ENCODE measurements at regions not wholly inside any gene's neighbourhood (a gene's known extent, or its start where the extent isn't known, plus 50 kb on each side); places are given as distances from the start of the nearest gene placed in this dataset.

- H3K79me2 ChIP-seq (ENCODE audit: control insufficient read depth, insufficient read depth, low read length): no peaks in the 10 kb centered on the region
- no peak overlapping the region for H3K27ac ChIP-seq (ENCODE audit: insufficient read depth, low read depth, low read length)
- no peak overlapping the region for H3K4me3 ChIP-seq (replicated peaks in 1 of 3; ENCODE audit: insufficient read depth in 1 of 3, low read depth in 1 of 3, low read length in 3 of 3)
- H2AFZ ChIP-seq (ENCODE audit: low read depth, low read length): no peak overlapping the region
- dilution Hi-C loops (cut with MboI; ENCODE audit: extremely low pct_ligation_motif_present, low sequenced_read_pairs): no loop called here
- no peak for DNase-seq (ENCODE audit: low read depth, low spot score)
- H3K27me3 ChIP-seq (ENCODE audit: control insufficient read depth in 2 of 2, insufficient read depth in 2 of 2, low read length in 2 of 2): no peaks in the 10 kb centered on the region
- CTCF ChIA-PET: no interaction called here
- H3K36me3 ChIP-seq (ENCODE audit: control insufficient read depth in 2 of 2, extremely low read depth in 1 of 2, insufficient read depth in 2 of 2, low read length in 2 of 2): no peaks in the 10 kb centered on the region
- FAIRE-seq: no peak
- H3K4me2 ChIP-seq (ENCODE audit: insufficient read depth, low read length): no peak overlapping the region
- intact Hi-C loops (cut with micrococcal nuclease): no loop called here
- POLR2A ChIA-PET: no interaction called here
- H3K9me1 ChIP-seq (replicated peaks; ENCODE audit: control insufficient read depth, extremely low read depth, insufficient read depth, low read length): no peaks in the 10 kb centered on the region
- TF ChIP-seq GATA2 (IDR thresholded peaks at IDR 0.05; ENCODE audit: insufficient read depth, insufficient read length, low read depth, low read length) (no peak), FOS (IDR thresholded peaks at IDR 0.05; ENCODE audit: borderline replicate concordance, insufficient read depth, low read length) (no peak), JUN (IDR thresholded peaks at IDR 0.05; ENCODE audit: borderline replicate concordance, insufficient read depth, insufficient read length, low read depth) (no peak)
- H3K9me3 ChIP-seq (replicated peaks; ENCODE audit: control insufficient read depth, insufficient read depth, low read length): no peaks in the 10 kb centered on the region
- no TSS peak for BruUV-seq (replicated peaks)
- no peak overlapping the region for H3K9ac ChIP-seq (replicated peaks; ENCODE audit: extremely low read depth, insufficient read depth, low read length)
- no peaks in the 10 kb centered on the region for H4K20me1 ChIP-seq (replicated peaks; ENCODE audit: control insufficient read depth, extremely low read depth, insufficient read depth, low read length)
- no peaks in the 10 kb centered on the region for H3K4me1 ChIP-seq (ENCODE audit: control insufficient read depth, extremely low read depth, insufficient read depth, low read length)
These were observed 293.5 kb downstream of the LTN1 start for GRCh38 chr21:28699186-28699585.

- Histone ChIP-seq H3K36me3 (ENCODE audit: control insufficient read depth in 2 of 2, extremely low read depth in 1 of 2, insufficient read depth in 2 of 2, low read length in 2 of 2) (no peaks in the 10 kb centered on the region), H3K4me3 (replicated peaks in 1 of 3; ENCODE audit: insufficient read depth in 1 of 3, low read depth in 1 of 3, low read length in 3 of 3) (no peak overlapping the region), H3K27ac (ENCODE audit: insufficient read depth, low read depth, low read length) (no peak overlapping the region), H3K4me2 (ENCODE audit: insufficient read depth, low read length) (no peak overlapping the region), H2AFZ (ENCODE audit: low read depth, low read length) (no peak overlapping the region), H3K9me3 (replicated peaks; ENCODE audit: control insufficient read depth, insufficient read depth, low read length) (no peaks in the 10 kb centered on the region), H3K27me3 (ENCODE audit: control insufficient read depth in 2 of 2, insufficient read depth in 2 of 2, low read length in 2 of 2) (no peaks in the 10 kb centered on the region), H3K9ac (replicated peaks; ENCODE audit: extremely low read depth, insufficient read depth, low read length) (no peak overlapping the region), H3K4me1 (ENCODE audit: control insufficient read depth, extremely low read depth, insufficient read depth, low read length) (no peaks in the 10 kb centered on the region), H4K20me1 (replicated peaks; ENCODE audit: control insufficient read depth, extremely low read depth, insufficient read depth, low read length) (no peaks in the 10 kb centered on the region), H3K79me2 (ENCODE audit: control insufficient read depth, insufficient read depth, low read length) (no peaks in the 10 kb centered on the region), H3K9me1 (replicated peaks; ENCODE audit: control insufficient read depth, extremely low read depth, insufficient read depth, low read length) (no peaks in the 10 kb centered on the region)
- ChIA-PET CTCF (interaction anchor here (0.6 kb wide), 1 partner anchor 124 kb away, joined by 3 read pairs; no protein-coding TSS in a partner anchor), POLR2A (no interaction called here)
- TF ChIP-seq JUN (IDR thresholded peaks at IDR 0.05; ENCODE audit: borderline replicate concordance, insufficient read depth, insufficient read length, low read depth): no peak
- TF ChIP-seq MAX (IDR thresholded peaks at IDR 0.05; ENCODE audit: insufficient read depth, insufficient read length): no peak
- no peak for TF ChIP-seq EZH2 (IDR thresholded peaks at IDR 0.05; ENCODE audit: borderline replicate concordance, low read depth, low read length, severe bottlenecking)
- TF ChIP-seq, protein P1, sequence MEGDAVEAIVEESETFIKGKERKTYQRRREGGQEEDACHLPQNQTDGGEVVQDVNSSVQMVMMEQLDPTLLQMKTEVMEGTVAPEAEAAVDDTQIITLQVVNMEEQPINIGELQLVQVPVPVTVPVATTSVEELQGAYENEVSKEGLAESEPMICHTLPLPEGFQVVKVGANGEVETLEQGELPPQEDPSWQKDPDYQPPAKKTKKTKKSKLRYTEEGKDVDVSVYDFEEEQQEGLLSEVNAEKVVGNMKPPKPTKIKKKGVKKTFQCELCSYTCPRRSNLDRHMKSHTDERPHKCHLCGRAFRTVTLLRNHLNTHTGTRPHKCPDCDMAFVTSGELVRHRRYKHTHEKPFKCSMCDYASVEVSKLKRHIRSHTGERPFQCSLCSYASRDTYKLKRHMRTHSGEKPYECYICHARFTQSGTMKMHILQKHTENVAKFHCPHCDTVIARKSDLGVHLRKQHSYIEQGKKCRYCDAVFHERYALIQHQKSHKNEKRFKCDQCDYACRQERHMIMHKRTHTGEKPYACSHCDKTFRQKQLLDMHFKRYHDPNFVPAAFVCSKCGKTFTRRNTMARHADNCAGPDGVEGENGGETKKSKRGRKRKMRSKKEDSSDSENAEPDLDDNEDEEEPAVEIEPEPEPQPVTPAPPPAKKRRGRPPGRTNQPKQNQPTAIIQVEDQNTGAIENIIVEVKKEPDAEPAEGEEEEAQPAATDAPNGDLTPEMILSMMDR (IDR thresholded peaks at IDR 0.05; ENCODE audit: extremely low read depth in 1 of 2, insufficient read depth in 1 of 2, low read depth in 1 of 2, low read length in 2 of 2): no peak
- no peak for TF ChIP-seq GATA2 (IDR thresholded peaks at IDR 0.05; ENCODE audit: insufficient read depth, insufficient read length, low read depth, low read length)
- TF ChIP-seq POLR2AphosphoS5 (IDR thresholded peaks at IDR 0.05; ENCODE audit: insufficient read depth, low read depth, low read length): no peak
- no peak for TF ChIP-seq MYC (IDR thresholded peaks at IDR 0.05; ENCODE audit: low read depth, low read length)
- no peak for TF ChIP-seq POLR2A (IDR thresholded peaks at IDR 0.05; ENCODE audit: low read depth, low read length)
- no peak for TF ChIP-seq FOS (IDR thresholded peaks at IDR 0.05; ENCODE audit: borderline replicate concordance, insufficient read depth, low read length)
- BruUV-seq (replicated peaks): no TSS peak
- DNase-seq (ENCODE audit: low read depth, low spot score) (no peak), FAIRE-seq (no peak)
- dilution Hi-C loops (cut with MboI; ENCODE audit: extremely low pct_ligation_motif_present, low sequenced_read_pairs) (no loop called here), intact Hi-C loops (cut with micrococcal nuclease) (no loop called here)
These were observed 295.8 kb downstream of the LTN1 start for GRCh38 chr21:28696844-28697410.
